SH-SY5Y (cell line): ENCODE measurements at regions not wholly inside any gene's neighbourhood (a gene's known extent, or its start where the extent isn't known, plus 50 kb on each side); places are given as distances from the start of the nearest gene placed in this dataset.

ENCODE experiments used
- GATA2 ChIP-seq: IDR thresholded peaks from 2 replicates; pipeline ENCODE4 v1.6.1; 2011; ENCODE audit warnings: mild to moderate bottlenecking, low read depth, low read length
- GATA3 ChIP-seq: IDR thresholded peaks from 2 replicates; pipeline ENCODE4 v1.6.1; 2011; ENCODE audit warnings: low read depth, mild to moderate bottlenecking, low read length, moderate library complexity

DNA sequence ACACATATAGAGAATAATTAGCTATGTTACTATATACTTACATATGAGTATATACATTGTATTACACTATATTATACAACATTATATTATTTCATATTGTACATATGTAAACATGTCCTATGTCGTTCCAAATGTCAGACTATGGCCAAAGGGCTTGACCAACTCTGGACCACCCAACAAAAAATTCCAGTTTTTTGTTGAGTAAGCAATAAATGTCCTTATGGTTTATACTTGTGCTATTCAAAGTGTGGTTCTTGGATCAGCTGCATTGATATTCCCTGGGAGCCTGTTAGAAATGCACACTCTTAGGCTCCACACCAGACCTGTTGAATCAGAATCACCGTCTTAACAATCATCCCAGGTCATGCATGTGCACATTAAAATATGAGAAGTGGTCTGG is 225.4 kb upstream of the ZFP64 start:
- no peak for TF ChIP-seq GATA2
- TF ChIP-seq GATA3, result no peak
